ENCODE measurements at regions not wholly inside any gene's neighbourhood (a gene's known extent, or its start where the extent isn't known, plus 50 kb on each side); places are given as distances from the start of the nearest gene placed in this dataset.

GRCh38 chr2:31735716-31736115 lies 155.0 kb upstream of the SRD5A2 start:
- TF ChIP-seq CTCF (IDR thresholded peaks at IDR 0.05): no peak
- no peak for TF ChIP-seq POLR2A (IDR thresholded peaks at IDR 0.05)
- no peak for TF ChIP-seq EP300 (IDR thresholded peaks at IDR 0.05)
- no peak for TF ChIP-seq POLR2AphosphoS5 (IDR thresholded peaks at IDR 0.05)
- WGBS, 2 donors: 78 to 82% methylated on average over 2 of the region's 2 CpGs
- no peak for DNase-seq
- H3K27ac ChIP-seq: no peak overlapping the region
- no peaks in the 10 kb centered on the region for H3K27me3 ChIP-seq
- H3K36me3 ChIP-seq: no peaks in the 10 kb centered on the region
- peaks cover 0 to 3% (median 0%) of the 10 kb centered on the region in 4 donors for H3K9me3 ChIP-seq
- H3K4me1 ChIP-seq: no peaks in the 10 kb centered on the region
- H3K4me3 ChIP-seq: no peak overlapping the region
- intact Hi-C loops (cut with DNase I): no loop called here

- Histone ChIP-seq H3K9me3 (no peaks in the 10 kb centered on the region), H3K27me3 (no peaks in the 10 kb centered on the region), H3K27ac (no peak overlapping the region), H3K4me3 (no peak overlapping the region), H3K36me3 (no peaks in the 10 kb centered on the region), H3K4me1 (no peaks in the 10 kb centered on the region)
- 74 to 77% methylated on average over 5 of the region's 5 CpGs for WGBS, 2 donors
- DNase-seq: no peak
- TF ChIP-seq POLR2AphosphoS5 (IDR thresholded peaks at IDR 0.05) (no peak), EP300 (IDR thresholded peaks at IDR 0.05) (no peak), POLR2A (IDR thresholded peaks at IDR 0.05) (no peak), CTCF (IDR thresholded peaks at IDR 0.05) (no peak)
- intact Hi-C loops (cut with DNase I): no loop called here
Measured at GRCh38 chr2:31729442-31730092, 148.8 kb upstream of the SRD5A2 start.

- Histone ChIP-seq H3K9me3 (no peaks in the 10 kb centered on the region), H3K27ac (no peak overlapping the region), H3K4me3 (no peak overlapping the region), H3K36me3 (no peaks in the 10 kb centered on the region), H3K27me3 (no peaks in the 10 kb centered on the region), H3K4me1 (no peaks in the 10 kb centered on the region)
- TF ChIP-seq EP300 (IDR thresholded peaks at IDR 0.05) (no peak), CTCF (IDR thresholded peaks at IDR 0.05) (no peak), POLR2A (IDR thresholded peaks at IDR 0.05) (no peak), POLR2AphosphoS5 (IDR thresholded peaks at IDR 0.05) (no peak)
- 68 to 73% methylated on average over 2 of the region's 2 CpGs for WGBS, 2 donors
- intact Hi-C loops (cut with DNase I): no loop called here
- DNase-seq: no peak
Measured at GRCh38 chr2:31729065-31729439, 148.3 kb upstream of the SRD5A2 start.

- no peak for TF ChIP-seq POLR2A (IDR thresholded peaks at IDR 0.05)
- TF ChIP-seq POLR2AphosphoS5 (IDR thresholded peaks at IDR 0.05): no peak
- no peak for TF ChIP-seq CTCF (IDR thresholded peaks at IDR 0.05)
- no peak for TF ChIP-seq EP300 (IDR thresholded peaks at IDR 0.05)
- Histone ChIP-seq H3K9me3 (no peaks in the 10 kb centered on the region), H3K27me3 (no peaks in the 10 kb centered on the region), H3K36me3 (no peaks in the 10 kb centered on the region), H3K27ac (no peak overlapping the region), H3K4me1 (no peaks in the 10 kb centered on the region), H3K4me3 (no peak overlapping the region)
- intact Hi-C loops (cut with DNase I): no loop called here
- 86 to 90% methylated on average over 2 of the region's 2 CpGs for WGBS, 2 donors
- DNase-seq: no peak
Measured at GRCh38 chr2:31728406-31729064, 147.8 kb upstream of the SRD5A2 start.
